ENCODE measurements at regions not wholly inside any gene's neighbourhood (a gene's known extent, or its start where the extent isn't known, plus 50 kb on each side); places are given as distances from the start of the nearest gene placed in this dataset.
"Not testable (repeated sequence)": the region's sequence is repeated elsewhere in the genome, so short reads cannot be mapped to it uniquely, and the experiment has no call there.

DNA sequence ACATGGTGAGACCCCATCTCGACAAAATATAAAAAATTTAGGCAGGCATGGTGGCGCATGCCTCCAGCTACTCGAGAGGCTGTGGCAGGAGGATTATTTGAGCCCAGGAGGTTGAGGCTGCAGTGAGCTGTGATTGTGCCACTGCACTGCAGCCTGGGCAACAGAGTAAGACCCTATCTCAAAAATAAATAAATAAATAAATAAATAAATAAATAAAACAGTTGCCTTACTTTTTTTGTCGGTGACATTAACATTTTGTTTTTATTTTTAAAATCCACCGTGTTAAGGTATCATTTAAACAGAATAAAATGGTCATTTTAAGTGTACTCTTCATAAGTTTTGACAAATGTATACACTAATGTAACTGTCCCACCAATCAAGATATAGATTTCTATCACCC lies 57.0 kb downstream of the RASL11A start:
- ATAC-seq (no peak), DNase-seq (ENCODE audit: low spot score) (no peak)

DNA sequence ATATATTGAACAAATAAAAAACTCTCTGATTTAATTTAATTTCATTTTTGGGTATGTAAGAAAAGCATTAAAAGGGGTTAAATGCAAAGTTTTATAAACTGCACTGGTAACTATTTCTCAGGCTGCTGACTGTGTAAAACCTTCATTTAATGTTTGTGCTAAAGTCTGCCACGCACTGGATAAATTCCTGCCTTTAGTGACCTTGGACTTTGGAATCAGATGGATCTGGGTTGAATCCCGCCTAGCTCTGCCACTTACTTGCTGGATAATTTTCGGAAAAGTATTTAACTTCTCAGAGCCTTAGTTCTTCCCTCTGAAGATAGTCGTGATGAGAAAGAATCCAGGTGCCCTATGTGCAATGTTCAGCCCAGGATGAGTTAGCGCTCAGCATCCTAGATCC lies 58.6 kb downstream of the RASL11A start:
- DNase-seq (ENCODE audit: low spot score): no peak
- ATAC-seq: peak; percentile 54

DNA sequence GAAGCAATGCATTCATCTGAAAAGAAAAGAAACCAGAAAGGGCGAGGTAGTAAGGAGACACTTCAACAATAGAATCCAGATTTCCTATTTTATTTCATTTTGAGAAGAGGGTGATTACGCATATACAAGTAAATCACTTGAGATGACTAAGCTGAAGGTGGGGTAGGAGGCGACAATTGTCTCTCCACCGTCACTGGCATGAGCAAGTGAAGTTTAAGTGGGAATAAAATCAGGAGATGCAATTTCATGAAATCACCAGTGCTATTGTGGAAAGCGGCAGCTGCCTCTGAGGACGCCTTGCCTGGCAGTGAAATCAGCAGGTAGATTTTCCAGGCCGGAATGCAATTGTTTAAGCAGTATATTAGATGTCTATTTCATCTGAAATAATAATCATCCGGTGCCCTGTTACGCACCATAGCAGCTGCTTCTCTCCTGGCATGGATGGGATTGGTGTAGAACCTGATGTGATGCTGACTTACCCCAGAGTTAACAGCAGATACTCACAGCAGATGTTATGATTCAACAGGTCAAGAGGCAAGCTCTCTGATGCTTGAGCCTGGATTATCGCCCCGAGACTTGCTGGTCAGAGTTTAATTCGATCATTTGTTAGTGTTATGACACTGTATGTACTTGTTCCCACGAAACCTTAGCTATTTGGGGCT lies 64.3 kb downstream of the RASL11A start:
- ATAC-seq (no peak), DNase-seq (ENCODE audit: low spot score) (no peak)

DNA sequence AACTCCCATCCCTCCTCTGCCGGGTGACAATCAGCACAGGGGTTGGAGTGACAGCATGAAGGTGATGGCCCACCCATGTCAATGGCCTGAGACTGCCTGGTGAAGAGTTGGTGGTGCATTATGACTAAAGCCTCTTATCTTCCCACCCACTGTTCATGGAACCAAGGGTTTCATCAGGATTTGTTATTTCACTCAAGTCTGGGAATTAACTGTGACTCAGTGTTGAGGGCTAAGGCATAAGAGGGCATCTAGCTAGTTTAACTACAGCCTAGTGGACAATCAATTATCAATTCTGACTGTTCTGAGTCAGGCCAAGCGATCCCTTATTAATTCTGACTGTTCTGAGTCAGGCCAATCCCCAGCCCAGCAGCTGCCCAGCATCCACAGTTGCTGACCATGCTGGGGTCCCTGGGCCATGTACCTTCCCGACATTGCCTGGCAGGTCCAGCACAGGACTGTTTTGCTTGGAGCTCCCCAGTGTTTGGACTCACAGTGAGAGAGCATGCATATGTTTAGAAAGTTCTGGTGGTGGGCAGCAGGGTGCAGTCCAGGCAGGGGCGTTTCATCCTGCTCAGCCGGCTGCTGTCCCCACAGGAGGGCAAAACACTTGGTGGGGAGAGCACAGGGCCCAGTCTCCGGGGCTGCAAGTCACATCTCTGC lies 65.5 kb downstream of the RASL11A start:
- DNase-seq (ENCODE audit: low spot score): no peak
- no peak for ATAC-seq

DNA sequence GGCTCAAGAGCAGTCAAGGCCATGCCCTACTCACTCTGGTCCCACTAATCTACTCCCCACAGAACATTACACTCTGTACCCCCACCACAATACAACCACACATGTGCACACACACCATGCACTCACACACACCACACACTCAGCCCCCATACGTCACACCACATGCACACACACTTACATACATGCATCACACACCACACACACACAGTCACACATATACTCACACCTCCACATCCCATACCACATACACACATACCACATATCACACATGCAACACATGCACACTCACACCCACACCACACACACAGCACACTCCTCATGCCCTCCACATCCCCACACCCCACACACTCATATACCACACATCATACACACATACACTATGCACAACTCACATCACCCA lies 67.6 kb downstream of the RASL11A start:
- no peak for ATAC-seq
- no peak for DNase-seq (ENCODE audit: low spot score)

DNA sequence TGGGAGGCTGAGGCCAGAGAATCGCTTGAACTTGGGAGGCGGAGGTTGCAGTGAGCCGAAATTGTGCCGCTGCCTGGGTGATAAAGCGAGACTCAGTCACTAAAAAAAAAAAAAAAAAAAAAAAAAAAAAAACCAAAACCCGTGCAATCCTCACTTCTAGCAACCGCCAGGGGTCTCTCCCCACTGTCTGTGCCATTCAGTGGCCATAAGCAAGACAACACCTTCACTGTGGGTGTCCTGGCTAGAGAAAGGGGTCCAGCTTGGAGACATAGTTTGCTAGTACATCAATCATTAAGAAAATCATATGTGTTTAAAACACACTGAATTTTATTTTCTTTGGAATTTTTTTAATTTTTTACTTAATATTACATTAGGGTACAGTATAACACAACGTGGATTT lies 68.2 kb downstream of the RASL11A start:
- ATAC-seq (no peak), DNase-seq (ENCODE audit: low spot score) (no peak)

DNA sequence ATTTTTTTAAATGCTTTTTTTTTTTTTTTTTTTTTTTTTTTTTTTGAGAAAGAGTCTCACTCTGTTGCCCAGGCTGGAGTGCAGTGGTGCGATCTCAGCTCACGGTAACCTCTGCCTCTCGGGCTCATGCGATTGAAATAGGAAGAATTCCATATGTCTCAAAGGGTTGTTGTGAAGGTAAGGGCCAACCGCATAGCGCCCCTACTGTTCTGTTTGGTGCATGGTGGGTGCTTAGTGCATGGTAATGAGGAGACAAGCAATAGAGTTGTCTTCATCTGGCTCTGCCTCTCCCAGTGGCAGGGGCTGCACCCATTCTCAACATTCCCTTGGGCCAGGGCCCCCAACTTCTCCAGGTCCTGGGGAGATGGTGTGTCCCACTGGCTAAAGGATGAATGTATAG lies 68.7 kb downstream of the RASL11A start:
- DNase-seq (ENCODE audit: low spot score) (no peak), ATAC-seq (peak; percentile 72)

DNA sequence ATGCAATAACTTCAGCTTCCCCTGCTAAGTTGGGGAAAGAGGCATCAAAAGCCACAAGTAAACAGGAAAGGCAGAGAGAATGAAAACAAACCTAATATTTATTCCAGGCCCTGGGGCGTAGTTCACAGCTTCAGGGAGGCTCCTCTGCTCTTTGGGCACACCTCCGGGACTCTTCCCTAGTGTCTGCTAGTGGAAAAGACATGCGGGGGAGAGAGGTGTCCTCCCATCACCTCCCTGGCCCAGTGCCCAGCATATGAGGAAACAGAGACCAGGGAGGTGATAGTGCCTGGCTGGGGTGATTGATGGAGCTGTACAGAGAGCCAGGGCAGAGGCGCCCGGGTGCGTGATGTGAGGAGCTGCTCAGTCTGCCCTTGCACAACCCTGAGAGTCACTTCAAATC lies 71.0 kb downstream of the RASL11A start:
- ATAC-seq: peak; percentile 55

DNA sequence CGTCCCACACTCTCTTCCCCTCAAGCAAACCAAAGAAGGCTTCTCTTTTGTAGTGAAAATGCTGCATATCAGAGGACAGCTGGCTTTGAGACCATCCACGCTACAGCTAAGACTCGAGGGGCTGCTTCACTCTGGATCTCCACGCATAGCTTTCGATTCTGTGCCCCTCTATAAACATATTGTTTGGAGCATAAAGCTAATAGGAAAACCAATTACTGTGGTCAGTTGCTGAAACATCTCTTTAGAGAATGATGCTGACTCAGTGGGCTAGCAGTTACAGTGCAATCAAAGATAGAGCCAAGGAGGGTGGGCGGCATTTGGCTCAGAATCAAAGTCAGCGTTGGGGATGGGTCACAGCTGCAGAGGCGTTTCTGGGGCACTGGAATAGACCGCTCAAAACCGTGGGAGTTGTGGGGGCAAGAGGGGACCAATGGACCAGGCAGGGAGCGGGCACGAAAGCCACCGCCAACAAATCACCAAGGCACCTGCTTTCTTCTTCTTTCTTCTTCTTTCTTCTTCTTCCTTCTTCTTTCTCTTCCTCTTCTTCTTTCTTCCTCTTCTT lies 76.7 kb downstream of the RASL11A start:
- ATAC-seq (no peak), DNase-seq (ENCODE audit: low spot score) (no peak)

More for the DNA sequence above, 71.0 kb downstream of the RASL11A start:
- DNase-seq (ENCODE audit: low spot score): no peak

DNA sequence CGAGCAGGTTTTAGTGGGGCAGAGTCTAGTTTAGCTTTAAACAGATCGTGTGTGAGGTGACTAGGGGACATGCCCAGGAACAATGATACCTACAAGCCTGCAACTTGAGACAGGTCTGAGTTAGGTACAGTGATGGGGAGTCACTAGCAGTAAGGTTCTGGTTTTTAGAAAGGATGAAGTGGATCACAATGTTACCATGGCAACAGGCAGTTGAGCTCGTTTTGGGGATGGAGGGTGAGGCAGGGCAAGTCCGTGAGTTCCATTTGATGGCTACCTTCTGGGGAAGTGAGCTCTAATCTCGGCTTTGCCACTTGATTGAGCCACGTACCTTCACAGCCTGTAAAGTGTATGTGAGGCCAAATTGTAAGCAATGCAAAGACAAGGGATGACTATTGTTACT lies 76.0 kb upstream of the GTF3A start:
- ATAC-seq: no peak
- DNase-seq (ENCODE audit: low spot score): no peak

DNA sequence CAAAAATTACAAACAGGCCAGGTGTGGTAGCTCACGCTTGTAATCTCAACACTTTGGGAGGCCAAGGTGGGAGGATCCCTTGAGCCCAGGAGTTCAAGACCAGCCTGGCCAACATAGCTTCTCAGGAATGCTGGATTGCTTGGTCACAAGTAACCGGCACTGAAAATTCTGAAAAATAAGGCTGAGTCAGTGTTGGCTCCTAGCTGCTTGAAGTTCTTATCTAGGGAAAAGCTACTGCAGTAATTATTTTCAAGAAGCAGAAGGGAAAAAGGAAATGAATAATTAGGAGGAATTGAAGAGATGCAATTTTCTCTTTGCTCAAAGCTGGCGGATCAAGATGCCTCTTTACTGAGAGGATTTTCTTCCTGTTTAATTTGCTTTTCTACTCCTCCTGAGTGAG lies 75.0 kb upstream of the GTF3A start:
- no peak for DNase-seq (ENCODE audit: low spot score)
- ATAC-seq: no peak

DNA sequence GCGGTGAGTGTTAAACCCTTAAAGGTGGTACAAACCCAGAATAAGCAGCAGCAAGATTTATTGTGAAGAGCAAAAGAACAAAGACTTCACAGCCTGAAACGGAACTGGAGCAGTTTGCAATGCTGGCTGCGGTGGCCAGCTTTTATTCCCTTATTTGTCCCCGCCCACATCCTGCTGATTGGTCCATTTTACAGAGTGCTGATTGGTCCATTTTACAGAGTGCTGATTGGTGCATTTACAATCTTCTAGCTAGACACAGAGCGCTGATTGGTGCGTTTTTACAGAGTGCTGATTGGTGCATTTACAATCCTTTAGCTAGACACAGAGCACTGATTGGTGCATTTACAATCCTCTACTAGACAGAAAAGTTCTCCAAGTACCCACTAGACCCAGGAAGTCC lies 73.6 kb upstream of the GTF3A start:
- ATAC-seq; DNase-seq (ENCODE audit: low spot score): not testable (repeated sequence)

DNA sequence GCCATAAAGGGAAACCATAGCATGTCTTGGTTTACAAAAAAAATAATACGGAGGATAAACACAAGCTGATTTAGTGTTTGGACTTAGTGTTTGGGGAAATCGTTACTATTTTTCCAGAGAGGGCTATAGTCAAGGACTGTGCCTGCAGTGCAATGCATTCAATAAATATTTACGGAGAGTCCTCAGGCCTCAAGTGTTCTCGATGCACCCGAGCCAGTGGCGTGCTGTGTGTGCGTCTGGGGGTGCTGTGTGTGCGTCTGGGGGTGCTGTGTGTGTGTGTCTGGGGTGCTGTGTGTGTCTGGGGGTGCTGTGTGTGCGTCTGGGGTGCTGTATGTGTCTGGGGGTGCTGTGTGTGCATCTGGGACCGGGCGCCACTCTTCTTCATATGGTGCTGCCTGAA lies 71.7 kb upstream of the GTF3A start:
- DNase-seq (ENCODE audit: low spot score): no peak
- ATAC-seq: no peak

DNA sequence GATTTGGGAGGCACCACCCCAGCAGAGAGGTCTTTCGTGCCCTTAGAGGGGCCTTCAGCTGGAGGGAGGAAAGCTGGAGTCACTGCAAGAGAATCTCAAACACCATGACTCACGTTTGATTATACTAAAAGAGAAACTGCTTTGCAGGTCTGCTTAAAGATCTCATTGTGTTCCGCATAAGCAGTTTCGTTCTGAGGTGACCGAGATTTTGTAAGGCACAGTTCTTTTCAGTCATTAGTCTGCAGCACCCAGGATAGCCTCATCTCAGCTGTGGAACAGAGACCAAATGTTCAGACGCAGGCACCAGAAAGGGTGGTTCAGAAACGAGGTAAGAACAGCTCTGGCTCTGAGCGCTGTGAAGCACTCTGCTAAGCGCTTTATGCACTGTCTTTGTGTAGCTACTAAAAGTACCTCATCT lies 71.2 kb upstream of the GTF3A start:
- DNase-seq (ENCODE audit: low spot score): no peak
- ATAC-seq: no peak

DNA sequence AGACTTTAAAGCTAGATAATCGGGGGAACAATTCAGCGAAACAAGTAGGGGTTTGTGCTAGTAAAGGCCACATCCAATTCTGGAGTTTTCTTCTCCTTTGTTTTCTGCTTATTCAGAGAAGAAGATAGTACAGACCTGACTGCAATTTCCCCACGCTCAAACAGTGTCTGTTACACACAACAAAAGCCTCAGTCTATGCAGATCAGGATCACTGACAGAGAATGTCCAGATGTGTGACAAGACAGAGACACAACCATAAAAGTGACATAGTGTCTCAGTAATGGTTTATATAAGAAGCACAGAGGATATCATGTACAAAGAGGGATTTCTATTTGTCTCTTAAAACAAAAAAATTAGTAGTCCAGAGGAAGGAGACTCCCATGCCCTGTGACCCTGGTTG lies 70.7 kb upstream of the GTF3A start:
- DNase-seq (ENCODE audit: low spot score) (no peak), ATAC-seq (no peak)

DNA sequence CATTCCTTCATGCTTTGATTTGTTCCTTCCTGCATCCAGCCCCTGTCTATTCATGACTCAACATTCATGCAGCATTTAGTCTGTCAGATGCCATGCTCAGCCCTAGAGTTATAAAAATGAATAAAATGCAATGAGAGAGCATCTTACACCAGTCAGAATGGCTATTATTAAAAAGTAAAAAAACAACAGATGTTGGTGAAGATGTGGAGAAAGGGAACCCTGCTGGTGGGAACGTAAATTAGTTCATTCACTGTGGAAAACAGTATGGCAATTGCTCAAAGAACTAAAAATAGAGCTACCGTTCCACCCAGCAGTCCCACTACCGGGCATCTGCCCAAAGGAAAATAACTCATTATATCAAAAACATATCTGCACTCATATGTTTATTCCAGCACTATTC lies 70.0 kb upstream of the GTF3A start:
- no peak for ATAC-seq

DNA sequence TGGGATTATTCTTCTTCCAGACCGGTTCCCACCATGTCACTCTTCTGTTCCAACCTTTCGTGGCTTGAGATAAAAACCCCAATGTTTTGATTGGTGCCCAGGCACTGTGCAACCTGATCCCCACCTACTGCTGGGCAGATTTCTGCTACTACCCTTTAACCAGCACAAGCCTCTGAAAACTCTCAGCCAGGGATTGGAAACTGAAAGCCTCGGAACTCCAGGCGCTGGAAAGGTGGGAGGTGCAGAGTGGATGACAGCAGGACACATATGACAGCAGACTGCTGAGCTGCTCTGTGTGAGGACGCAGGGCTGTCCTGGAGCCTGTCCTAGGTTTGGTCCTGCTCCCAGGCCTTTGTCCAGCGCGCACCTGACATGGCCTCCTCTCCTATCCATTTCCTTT lies 68.5 kb upstream of the GTF3A start:
- no peak for ATAC-seq
- no peak for DNase-seq (ENCODE audit: low spot score)

More for the DNA sequence above, 70.0 kb upstream of the GTF3A start:
- no peak for DNase-seq (ENCODE audit: low spot score)

DNA sequence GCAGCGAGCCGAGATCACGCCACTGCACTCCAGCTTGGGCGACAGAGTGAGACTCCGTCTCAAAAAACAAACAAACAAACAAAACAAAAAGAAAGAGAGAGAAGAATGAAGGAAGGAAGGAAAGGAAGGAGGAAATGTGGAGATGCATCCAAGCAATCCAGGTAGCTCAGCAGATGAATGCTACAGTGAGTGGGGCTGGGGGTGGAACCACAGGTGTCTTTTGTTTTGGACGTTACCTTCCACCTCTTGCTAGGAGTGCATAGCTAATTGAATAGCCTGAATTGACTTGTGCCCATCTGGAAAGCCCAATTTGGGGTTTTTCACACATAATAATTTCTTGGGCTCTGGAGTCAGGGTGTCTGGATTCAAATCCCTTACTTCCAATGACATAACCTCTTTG lies 66.0 kb upstream of the GTF3A start:
- DNase-seq (ENCODE audit: low spot score) (no peak), ATAC-seq (no peak)

DNA sequence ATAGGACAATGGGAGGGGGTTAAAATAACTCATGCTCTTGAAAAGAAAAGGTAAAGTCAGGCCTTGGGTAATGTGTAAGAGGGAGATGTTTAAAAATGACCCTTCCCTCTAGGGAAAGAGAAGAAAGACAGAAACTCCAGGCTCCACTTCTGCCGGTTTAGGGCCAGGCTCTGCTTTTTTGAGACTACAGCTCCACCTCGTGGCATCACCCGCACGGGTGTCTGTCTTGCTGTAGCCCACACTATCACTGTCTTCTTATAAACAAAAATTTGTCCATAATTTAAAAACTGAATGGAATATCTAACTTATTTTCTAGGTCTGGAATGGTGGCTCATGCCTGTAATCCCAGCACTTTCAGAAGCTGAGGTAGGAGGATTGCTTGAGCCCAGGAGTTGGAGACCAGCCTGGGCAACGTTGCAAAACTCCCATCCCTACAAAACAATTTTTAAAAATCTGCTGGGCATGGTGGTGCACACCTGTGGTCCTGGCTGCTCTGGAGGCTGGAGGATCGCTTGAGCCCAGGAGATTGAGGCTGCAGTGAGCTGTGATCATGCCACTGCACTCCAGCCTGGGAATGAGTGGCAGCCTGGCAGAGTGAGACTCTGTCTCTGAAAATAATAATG lies 65.1 kb upstream of the GTF3A start:
- DNase-seq (ENCODE audit: low spot score) (peak; percentile 69), ATAC-seq (peak; percentile 75)

DNA sequence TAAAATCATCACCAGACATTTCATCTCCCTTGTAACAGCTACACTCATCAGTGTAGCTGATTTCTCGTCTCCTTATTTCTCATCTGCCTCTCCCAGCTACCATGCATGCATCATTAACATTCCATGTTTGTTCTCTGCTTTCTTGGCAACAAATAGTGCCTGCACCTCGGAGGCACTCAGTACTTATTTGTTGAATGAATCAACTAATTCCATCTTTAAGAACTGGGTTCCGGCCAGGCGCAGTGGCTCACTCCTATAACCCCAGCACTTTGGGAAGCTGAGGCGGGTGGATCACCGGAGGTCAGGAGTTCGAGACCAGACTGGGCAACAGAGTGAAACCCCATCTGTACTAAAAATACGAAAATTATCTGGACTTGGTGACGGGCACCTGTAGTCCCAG lies 63.9 kb upstream of the GTF3A start:
- no peak for ATAC-seq
- DNase-seq (ENCODE audit: low spot score): no peak

DNA sequence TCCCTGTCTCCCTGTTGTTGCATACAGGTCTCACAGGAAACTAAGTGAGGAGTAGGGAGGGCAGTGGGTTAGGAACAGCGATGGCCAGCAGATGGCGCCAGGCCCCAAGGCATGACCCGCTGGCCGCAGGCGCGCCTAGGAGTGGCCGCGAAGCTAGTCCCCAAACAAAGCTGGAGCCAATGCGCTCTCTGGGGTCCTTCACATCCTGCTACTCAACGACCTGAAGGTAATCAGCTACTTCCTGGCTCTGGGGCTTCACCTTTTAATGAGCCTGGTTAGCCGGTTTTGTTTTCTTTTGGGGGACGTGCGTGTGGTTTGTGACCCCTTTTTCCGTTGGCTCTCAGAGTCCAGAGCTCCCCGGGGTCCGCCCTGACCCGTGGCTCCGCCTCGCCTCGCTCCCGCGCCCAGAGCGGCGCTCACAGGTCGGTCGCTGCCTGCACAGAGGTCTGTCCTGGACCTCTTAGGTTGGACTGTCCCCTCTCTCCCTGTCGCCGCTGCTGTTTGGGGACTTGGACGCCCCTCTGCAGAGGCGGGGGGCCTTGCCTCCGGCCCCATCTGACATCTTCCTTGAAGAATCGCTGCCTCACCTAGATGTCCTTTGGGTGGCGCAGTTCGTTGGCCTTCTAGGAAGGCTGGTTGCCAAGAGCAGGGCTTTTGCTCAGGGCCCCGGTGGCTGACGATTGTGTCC lies 62.2 kb upstream of the GTF3A start:
- DNase-seq (ENCODE audit: low spot score): peak; percentile 87
- peak; percentile 97 for ATAC-seq

DNA sequence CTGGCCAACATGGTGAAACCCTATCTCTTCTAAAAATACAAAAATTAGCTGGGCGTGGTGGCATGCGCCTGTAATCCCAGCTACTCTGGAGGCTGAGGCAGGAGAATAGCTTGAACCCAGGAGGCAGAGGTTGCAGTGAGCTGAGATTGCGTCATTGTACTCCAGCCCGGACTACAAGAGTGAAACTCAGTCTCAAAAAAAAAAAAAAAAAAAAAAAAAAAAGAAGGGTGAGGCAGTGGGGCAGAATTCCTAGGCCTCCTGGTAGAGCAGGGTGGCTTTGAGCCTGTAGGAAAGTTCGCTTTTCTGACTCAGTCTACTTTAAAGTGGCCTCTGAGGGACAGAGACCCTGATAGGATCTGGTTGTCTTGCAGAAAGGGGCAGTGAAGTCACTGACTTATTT lies 60.8 kb upstream of the GTF3A start:
- ATAC-seq; DNase-seq (ENCODE audit: low spot score): not testable (repeated sequence)
